WTC11 (cell line): ENCODE measurements at regions not wholly inside any gene's neighbourhood (a gene's known extent, or its start where the extent isn't known, plus 50 kb on each side); places are given as distances from the start of the nearest gene placed in this dataset.

Experiments
- ATAC-seq: fragments of 200-7000 bp; cut with Tn5 transposase; 2 replicates; pipeline ENCODE4 v1.10.0; 2021; ENCODE audit warnings: mild to moderate bottlenecking, moderate library complexity
- CTCF ChIA-PET: fragments of 300-600 bp; sonication (Branson Sonifier 250); formaldehyde crosslinking; loops from one replicate; lab custom pipeline; 2021; ENCODE audit warnings: antibody characterized with exemption; lab: Charles Lee
- POLR2A ChIA-PET: fragments of 350-600 bp; sonication (Branson Sonifier 250); formaldehyde crosslinking; loops from one replicate; lab custom pipeline; 2021; ENCODE audit warnings: antibody characterized with exemption; lab: Charles Lee
- DNase-seq: peaks from one replicate; pipeline ENCODE4 v3.0.0; 2021; ENCODE audit warnings: low spot score
- H3K27ac Mint-ChIP-seq: 2 replicates; pipeline ENCODE4 v1.8.0; 2021; ENCODE audit warnings: mixed read lengths
- H3K27me3 Mint-ChIP-seq: 2 replicates; pipeline ENCODE4 v1.8.0; 2021; ENCODE audit warnings: low read depth, mild to moderate bottlenecking, moderate library complexity, mixed read lengths
- H3K36me3 Mint-ChIP-seq: 2 replicates; pipeline ENCODE4 v1.8.0; 2021; ENCODE audit warnings: mixed read lengths
- H3K4me1 Mint-ChIP-seq: 2 replicates; pipeline ENCODE4 v1.8.0; 2022; ENCODE audit warnings: mixed read lengths
- H3K4me3 Mint-ChIP-seq: 2 replicates; pipeline ENCODE4 v1.8.0; 2021; ENCODE audit warnings: mild to moderate bottlenecking, moderate library complexity, mixed read lengths
- H3K9me3 Mint-ChIP-seq: 2 replicates; pipeline ENCODE4 v1.8.0; 2021; ENCODE audit warnings: mixed read lengths
- ARID4B ChIP-seq: sonication (generic); formaldehyde crosslinking; IDR thresholded peaks from 2 replicates; pipeline ENCODE4 v1.8.0; 2023; ENCODE audit warnings: missing genetic modification reagents, mild to moderate bottlenecking, borderline replicate concordance
- ATF1 ChIP-seq: sonication (generic); formaldehyde crosslinking; IDR thresholded peaks from 2 replicates; pipeline ENCODE4 v1.8.1; 2023; ENCODE audit warnings: mild to moderate bottlenecking, moderate library complexity, missing genetic modification reagents
- CDX4 ChIP-seq: fragments of 250-450 bp; sonication (Bioruptor Pico); IDR thresholded peaks from 2 replicates; pipeline ENCODE4 v1.9.0; 2021; ENCODE audit warnings: moderate library complexity, mild to moderate bottlenecking, inconsistent platforms, borderline replicate concordance
- GTF2I ChIP-seq: fragments of 250-450 bp; sonication (Bioruptor Pico); conservative IDR thresholded peaks from 2 replicates; pipeline ENCODE4 v1.4.0; 2021; ENCODE audit warnings: mild to moderate bottlenecking
- NFATC4 ChIP-seq: fragments of 250-450 bp; sonication (Bioruptor Pico); IDR thresholded peaks from 2 replicates; pipeline ENCODE4 v1.9.0; 2021; ENCODE audit warnings: mild to moderate bottlenecking
- PRDM15 ChIP-seq: sonication (generic); formaldehyde crosslinking; IDR thresholded peaks from 2 replicates; pipeline ENCODE4 v1.8.0; 2022; ENCODE audit warnings: missing genetic modification reagents
- RELA ChIP-seq: sonication (generic); formaldehyde crosslinking; IDR thresholded peaks from 2 replicates; pipeline ENCODE4 v1.8.1; 2022; ENCODE audit warnings: missing genetic modification reagents, mild to moderate bottlenecking, borderline replicate concordance
- SP1 ChIP-seq: sonication (generic); formaldehyde crosslinking; conservative IDR thresholded peaks from 2 replicates; pipeline ENCODE4 v1.8.1; 2022; ENCODE audit warnings: missing genetic modification reagents
- STAT6 ChIP-seq: sonication (generic); formaldehyde crosslinking; conservative IDR thresholded peaks from 2 replicates; pipeline ENCODE4 v1.8.1; 2023; ENCODE audit warnings: mild to moderate bottlenecking, low read depth, missing genetic modification reagents, moderate library complexity
- ZMAT4 ChIP-seq: fragments of 250-450 bp; sonication (Bioruptor Pico); IDR thresholded peaks from 2 replicates; pipeline ENCODE4 v1.9.0; 2021; ENCODE audit warnings: mild to moderate bottlenecking
- ZNF232 ChIP-seq: sonication (generic); formaldehyde crosslinking; IDR thresholded peaks from 2 replicates; pipeline ENCODE4 v1.8.0; 2022; ENCODE audit warnings: mild to moderate bottlenecking, missing genetic modification reagents
- ZNF512 ChIP-seq: sonication (generic); formaldehyde crosslinking; IDR thresholded peaks from 2 replicates; pipeline ENCODE4 v1.8.1; 2022; ENCODE audit warnings: missing genetic modification reagents, borderline replicate concordance

GRCh38 chr1:42075179-42075578, 78.0 kb upstream of the GUCA2B start:
- no peak for ATAC-seq
- no peak for DNase-seq
- POLR2A ChIA-PET, result no interaction called here
- Mint-ChIP-seq H3K4me1 (no peaks in the 10 kb centered on the region), H3K36me3 (no peaks in the 10 kb centered on the region), H3K27me3 (peaks cover 12% of the 10 kb centered on the region), H3K9me3 (no peaks in the 10 kb centered on the region), H3K27ac (no peak overlapping the region), H3K4me3 (no peak overlapping the region)
- CTCF ChIA-PET, result no interaction called here
- TF ChIP-seq CDX4 (CRISPR knock-in tag) (no peak), SP1 (CRISPR knock-in tag) (no peak), RELA (CRISPR knock-in tag) (no peak), STAT6 (CRISPR knock-in tag) (no peak), ZMAT4 (CRISPR knock-in tag) (no peak), ATF1 (CRISPR knock-in tag) (no peak), GTF2I (no peak), PRDM15 (no peak)
- TF ChIP-seq, all 79 proteins: peak for 0

GRCh38 chr1:42070996-42071395, 82.2 kb upstream of the GUCA2B start:
- H3K4me1 Mint-ChIP-seq, result no peaks in the 10 kb centered on the region
- H3K27ac Mint-ChIP-seq, result no peak overlapping the region
- TF ChIP-seq NFATC4 (CRISPR knock-in tag) (no peak), ZNF512 (CRISPR knock-in tag) (no peak), SP1 (CRISPR knock-in tag) (no peak), ZNF232 (CRISPR knock-in tag) (no peak), ARID4B (CRISPR knock-in tag) (no peak)
- TF ChIP-seq, all 79 proteins: peak for 0
- no peak for ATAC-seq
- H3K4me3 Mint-ChIP-seq, result no peak overlapping the region
- no peaks in the 10 kb centered on the region for H3K9me3 Mint-ChIP-seq
- DNase-seq, result no peak
- CTCF ChIA-PET, result no interaction called here
- POLR2A ChIA-PET, result no interaction called here
- H3K27me3 Mint-ChIP-seq, result peaks cover 15% of the 10 kb centered on the region
- no peaks in the 10 kb centered on the region for H3K36me3 Mint-ChIP-seq
